D341Med (cell line): ENCODE measurements at regions not wholly inside any gene's neighbourhood (a gene's known extent, or its start where the extent isn't known, plus 50 kb on each side); places are given as distances from the start of the nearest gene placed in this dataset.
"Not testable (repeated sequence)": the region's sequence is repeated elsewhere in the genome, so short reads cannot be mapped to it uniquely, and the experiment has no call there.

Source experiments
- DNase-seq: peaks from one replicate; pipeline ENCODE4 v3.0.0; 2012; ENCODE audit warnings: low spot score

DNA sequence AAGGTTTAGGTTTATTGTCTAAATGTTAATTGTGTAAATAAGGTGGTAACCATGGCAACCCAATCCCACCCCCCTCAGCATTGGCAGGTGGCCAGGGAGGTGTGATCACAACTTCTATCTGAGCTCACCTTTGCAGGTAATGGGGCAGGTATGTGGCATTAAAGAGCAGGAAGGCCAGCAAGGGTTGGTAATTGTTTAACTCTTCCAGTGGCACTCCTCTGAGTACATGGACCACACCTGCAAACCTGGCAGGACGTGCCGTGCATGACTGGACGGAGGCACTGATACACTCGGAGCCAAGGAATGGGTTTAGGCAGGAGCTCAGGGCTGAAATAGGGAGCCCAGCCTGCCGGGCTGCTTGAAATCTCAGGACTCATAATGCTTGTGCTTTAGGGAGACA is 107.0 kb upstream of the BMP2 start:
- DNase-seq = no peak

DNA sequence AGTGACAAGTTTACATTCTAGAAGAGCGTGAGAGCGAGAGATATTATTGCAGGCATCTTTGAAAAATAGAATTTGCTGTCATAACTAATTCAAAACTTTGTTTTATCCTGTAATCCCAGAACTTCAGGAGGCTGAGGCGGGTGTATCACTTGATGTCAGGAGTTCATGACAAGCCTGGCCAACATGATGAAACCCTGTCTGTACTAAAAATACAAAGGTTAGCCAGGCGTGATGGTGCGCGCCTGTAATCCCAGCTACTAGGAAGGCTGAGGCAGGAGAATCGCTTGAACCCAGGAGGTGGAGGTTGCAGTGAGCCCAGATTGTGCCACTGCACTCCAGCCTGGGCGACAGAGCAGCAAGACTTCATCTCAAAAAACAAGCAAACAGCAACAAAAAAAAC is 108.6 kb upstream of the BMP2 start:
- DNase-seq = not testable (repeated sequence)

GRCh38 chr20:6657904-6658303 is 109.6 kb upstream of the BMP2 start:
- DNase-seq = no peak

- DNase-seq = no peak
Observed at GRCh38 chr20:6657111-6657510, 110.4 kb upstream of the BMP2 start.

DNA sequence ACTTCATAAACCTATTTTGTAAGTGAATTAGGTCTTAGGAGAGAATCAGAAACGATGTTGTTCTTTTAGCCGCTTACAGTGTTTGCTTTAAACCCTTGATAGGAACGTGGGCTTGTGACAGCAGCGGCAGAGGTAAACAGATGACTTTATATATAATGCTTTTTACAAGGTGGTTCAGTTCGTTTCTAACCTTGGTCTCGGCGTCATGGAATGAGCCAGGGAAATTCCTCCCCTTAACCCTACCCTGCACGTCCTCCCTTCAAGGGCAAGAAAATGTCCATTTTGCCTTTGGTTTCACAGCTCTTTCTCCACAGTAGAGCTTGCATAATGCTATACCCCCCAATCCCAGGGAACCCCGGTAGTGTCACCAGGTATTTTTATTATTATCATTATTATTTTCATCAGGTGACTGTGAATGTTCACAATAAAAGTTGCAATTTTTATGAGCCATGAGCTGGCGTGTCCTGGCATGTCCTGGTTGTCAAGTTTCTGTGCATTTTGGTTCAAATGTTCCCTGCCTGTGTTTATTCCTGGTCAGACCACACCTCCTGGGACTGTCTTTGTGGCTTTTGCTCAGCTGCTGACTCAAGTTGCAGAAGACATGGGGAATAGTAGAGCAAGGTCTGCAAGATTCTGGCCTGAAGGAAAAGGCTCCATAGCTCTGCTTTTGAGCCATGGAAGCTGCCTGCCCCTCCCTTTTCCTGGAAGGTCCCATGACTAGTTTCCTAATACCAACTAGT is 112.8 kb upstream of the BMP2 start:
- no peak for DNase-seq

- no peak for DNase-seq
Observed at GRCh38 chr20:6651561-6651960, 115.9 kb upstream of the BMP2 start.

DNA sequence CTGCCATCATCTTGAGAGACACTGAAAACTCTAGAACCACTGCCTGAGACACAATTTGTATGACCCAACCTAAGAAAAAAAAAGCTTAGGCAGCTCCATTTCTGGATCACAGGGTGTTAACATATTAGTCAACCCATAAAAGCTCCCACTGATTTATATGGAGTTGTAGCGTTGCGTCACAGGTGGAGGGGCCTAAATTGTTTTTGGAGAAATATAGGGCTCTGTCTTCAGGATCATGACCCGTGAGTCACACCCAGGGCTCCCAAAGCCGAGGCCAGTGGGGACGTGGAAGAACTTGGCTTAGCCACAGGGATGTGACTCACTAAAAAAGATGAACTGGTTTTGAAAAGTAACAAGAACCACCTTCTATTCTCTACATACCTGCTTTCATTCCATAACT is 116.5 kb upstream of the BMP2 start:
- DNase-seq = no peak

- DNase-seq = no peak
Observed at GRCh38 chr20:6646021-6646636, 121.4 kb upstream of the BMP2 start.

GRCh38 chr20:6644813-6645628 is 122.5 kb upstream of the BMP2 start:
- no peak for DNase-seq

- no peak for DNase-seq
Observed at GRCh38 chr20:6641012-6641411, 126.5 kb upstream of the BMP2 start.

DNA sequence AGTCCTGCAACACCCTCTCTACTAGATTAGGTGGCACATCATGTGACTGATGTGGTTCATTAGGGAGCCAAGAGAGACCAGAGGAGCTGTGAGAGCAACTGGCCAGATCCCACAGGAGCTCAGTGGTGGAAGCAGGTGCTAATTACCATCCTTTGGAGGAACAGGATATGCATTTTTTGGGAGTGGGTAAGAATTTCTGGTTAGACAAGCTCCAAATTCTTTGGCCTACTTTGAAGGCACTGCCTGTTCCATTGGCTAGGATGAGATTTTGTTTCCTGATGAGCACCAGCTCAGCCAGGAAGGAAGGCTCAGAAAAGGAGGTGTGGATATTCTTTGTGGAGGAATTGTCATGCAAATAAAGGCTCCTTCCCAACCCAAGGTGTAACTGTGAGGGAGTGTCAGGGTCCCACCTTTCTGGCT is 130.3 kb upstream of the BMP2 start:
- DNase-seq = no peak

- DNase-seq = peak; percentile 57
Observed at GRCh38 chr20:6636209-6637159, 131.0 kb upstream of the BMP2 start.

DNA sequence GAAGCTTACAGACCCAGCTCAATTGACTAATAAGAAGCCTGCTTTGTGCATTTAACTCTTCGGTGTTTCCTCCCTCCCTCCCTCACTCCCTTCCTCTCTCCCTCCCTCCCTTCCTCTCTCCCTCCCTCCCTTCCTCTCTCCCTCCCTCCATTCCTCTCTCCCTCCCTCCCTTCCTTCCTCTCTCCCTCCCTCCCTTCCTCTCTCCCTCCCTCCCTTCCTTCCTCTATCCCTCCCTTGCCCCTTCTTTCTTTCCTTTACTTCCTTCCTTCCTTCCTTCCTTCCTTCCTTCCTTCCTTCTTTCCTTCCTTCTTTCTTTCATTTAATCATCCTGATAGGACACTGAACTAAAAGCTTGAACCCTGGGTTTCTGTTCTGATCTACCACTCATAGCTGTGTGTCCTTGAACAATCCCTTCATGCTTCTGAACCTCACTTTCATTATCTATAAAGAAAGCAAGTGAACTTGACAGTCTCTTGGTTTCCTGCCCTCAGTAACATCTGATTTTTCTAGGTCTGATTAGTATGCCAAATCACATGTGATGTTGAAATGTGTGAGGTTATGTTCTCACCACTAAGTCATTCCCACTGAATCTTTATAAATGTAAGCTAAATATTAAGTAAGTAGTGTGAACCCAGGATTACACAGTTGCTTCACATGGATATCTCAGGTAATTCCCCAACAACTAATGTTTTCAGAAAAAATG is 132.3 kb upstream of the BMP2 start:
- DNase-seq = no peak

GRCh38 chr20:6632187-6632586 is 135.3 kb upstream of the BMP2 start:
- DNase-seq = no peak

- DNase-seq = no peak
Observed at GRCh38 chr20:6630514-6630913, 137.0 kb upstream of the BMP2 start.

- no peak for DNase-seq
Observed at GRCh38 chr20:6629564-6629963, 137.9 kb upstream of the BMP2 start.

DNA sequence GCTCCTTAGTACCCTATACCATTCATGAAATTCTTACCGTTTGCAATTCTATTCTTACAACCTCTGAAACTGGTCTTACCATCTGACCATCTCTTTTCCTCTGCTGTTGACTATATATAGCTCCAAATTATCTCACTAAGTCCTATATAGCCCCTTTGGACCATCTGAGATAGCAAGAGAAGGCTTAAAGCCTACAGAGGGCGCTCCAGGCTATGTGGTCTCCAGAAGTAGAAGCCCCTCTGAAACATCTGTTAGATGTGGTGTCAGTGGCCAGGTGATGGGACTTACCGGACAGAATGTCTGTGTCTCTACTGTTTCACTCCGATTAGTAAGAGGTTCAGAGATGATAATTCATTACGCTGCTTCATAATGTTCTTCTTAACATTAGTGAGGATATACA is 140.7 kb upstream of the BMP2 start:
- DNase-seq = no peak

DNA sequence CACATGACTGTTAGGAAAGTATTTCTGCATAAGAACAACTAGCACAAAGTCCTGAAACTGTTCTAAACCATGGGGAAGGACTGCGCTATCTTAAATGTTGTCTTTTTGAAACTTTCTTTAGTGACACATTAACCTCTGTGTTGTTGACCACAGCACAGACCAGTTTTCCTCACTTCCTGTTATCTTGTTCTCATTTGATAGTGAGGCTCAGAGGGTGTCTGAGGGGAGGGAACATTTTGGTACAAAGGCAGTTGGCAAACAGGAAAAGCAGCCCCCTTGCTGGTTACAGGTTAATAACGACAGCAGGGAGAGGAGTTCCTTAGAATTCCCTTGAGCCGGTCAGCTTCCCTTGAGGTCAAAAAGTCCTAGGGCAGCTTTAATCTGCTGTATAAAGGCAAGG is 143.5 kb upstream of the BMP2 start:
- no peak for DNase-seq

GRCh38 chr20:6622041-6622440 is 145.4 kb upstream of the BMP2 start:
- no peak for DNase-seq

- DNase-seq = no peak
Observed at GRCh38 chr20:6618051-6618450, 149.4 kb upstream of the BMP2 start.

DNA sequence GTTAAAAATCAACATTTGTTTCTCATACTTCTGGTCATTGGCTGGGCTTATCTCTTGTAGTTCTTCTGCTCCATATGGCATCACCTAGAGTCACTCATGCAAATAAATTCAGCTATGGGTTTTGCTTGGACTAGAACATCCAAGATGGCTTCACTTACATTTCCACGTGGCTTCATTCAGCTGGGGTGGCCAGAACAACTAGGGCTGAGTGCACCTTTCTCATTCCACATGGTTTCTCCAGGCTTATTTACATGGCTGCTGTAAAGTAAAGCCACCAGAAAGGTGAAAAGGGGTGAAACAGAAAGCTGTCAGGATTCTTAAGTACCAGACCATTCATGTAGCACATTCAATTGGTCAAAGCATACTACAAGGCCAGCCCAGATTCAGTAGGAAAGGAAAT is 151.1 kb upstream of the BMP2 start:
- DNase-seq = no peak
